ENCODE measurements at regions not wholly inside any gene's neighbourhood (a gene's known extent, or its start where the extent isn't known, plus 50 kb on each side); places are given as distances from the start of the nearest gene placed in this dataset.

DNA sequence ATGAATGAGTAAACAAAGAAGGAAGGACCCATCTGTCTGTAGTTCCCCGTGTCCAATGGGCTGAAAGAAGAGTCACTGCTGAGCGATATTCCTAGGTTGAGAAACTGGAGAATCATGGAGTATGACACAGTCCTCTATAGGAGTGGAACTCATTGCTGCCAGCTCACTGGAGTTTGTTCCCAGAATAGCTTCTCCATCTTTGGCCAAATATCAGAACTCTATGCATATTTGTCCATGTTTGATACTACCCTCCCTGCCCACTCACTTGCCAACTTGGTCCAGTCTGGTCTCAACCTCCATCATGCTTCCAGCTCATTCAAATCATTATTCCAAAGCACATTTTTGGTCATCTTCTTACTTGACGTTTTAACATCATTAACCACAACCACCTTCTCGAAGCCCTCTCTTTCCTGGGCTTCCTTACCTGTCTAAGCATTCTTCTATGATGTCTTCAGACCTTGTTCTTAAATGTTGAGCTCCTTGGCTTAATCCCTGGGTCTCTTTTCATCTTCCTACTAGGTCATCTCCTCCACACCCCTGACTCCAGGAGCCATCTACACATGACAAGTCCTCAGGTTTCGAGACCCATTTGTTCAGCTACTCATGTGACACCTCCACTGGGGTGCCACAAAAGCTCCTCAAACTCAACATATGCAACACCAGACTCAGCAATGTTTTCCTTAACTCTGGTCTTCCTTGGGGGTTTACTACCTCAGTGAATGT, 221.6 kb downstream of the MYCN start:
- no peak for DNase-seq

DNA sequence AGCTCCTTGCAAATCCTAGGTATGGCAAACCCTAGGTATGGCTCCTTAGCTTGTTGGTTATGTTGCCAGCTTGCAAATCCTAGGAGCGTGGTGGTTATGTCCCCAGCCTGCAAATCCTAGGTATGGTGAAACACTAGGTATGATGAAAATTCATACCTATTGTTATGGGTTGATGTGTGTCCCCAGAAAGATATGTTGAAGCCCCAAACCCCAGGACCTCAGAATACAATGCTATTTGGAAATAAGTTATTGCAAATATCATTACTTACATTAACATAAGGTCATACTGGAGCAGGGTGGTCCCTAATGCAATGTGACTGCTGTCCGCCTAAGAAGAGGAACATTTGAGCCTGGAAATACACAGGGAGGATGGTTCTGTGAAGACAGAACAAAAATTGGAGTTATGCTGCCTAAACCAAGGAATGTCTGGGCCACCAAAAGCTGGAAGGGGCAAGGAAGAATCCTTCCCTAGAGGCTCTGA, 220.8 kb downstream of the MYCN start:
- DNase-seq = no peak

DNA sequence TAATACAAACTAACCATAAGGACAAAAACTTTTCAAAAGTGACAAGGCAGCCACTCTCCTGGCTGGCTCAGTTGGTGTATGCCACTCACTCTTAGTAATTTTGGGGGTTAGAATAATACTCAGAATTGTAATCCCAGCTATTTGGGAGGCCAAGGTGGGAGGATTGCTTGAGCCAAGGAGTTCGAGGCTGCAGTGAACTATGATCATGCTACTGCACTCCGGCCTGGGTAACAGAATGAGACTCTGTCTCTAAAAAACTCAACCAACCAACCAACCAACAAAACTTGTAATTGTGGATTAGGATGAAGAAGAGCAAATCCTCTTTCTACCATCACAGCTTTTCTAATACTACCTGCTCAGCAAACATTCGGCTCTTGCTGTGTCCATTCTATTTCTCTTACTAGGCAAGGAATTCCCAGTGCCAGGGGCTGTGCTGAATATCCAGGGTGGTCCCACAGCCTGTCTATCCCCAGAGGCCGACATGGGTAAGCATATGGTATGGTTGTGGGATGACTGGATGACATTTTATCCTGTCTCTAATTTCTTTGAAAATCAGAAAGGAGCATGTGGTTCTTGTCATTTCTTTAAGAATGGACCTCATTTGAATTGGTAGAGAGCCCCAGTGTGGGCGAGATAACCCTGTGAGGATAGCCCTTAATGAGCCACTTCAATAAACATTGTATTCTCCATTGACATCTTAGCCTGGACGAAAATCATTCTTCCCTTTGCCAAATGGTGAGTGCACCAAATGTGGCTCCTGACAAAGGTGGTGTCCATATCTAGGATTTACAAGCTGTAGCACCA, 220.1 kb downstream of the MYCN start:
- no peak for DNase-seq

DNA sequence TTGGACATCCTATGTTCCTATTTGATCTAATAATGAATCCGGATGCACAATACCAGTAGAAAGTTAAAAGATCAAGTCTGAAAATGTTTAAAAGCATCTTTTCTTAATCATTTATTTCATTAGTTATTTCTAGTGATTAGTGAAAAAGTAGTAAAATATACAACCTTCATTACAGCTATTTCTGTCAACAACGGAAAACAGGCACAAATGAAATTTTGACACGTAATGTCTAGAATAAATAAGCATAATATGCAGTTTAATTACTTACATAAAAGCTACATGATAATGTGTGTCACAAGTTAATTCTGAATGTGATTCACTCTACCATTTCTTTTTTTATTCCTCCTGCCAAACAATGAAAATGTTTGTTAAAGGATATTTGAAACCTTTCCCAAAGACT, 216.1 kb downstream of the MYCN start:
- no peak for DNase-seq

DNA sequence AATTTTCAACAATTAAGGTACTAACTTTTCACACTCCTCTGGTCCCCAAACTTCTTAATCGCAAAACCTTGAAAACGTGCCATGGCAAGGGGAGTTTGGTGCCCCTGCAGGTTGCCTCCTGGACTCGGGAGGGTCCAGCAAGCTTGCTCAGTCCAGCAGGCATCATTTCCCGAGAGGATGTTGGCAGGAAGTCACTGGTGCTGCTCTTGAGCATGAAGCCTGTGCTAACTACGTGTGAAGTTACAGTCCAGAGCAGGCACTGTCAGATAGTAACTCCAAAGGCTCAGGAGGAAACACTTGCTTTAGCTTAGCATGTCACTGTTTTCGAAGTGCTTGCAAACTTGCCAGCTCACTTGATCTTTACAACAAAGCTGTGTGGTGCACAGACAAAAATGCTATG, 215.4 kb downstream of the MYCN start:
- no peak for DNase-seq

DNA sequence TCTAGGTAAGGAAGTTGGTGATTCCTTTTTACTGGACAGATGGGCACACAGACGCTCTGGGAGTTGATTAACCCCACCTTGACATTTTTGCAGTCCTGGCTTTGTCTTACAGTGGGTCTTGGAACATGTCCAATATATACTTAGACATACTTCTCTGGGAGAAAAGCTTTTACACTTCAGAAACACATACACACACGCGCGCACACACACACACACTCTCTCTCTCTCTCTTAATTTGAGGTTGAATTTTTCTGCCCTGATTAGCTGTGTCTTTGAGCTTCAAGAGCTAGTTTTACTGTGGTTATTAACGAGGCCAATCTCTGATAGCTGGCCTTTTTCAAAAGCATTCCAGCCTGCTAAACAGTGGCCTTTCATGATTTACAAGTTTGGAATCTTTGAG, 215.0 kb downstream of the MYCN start:
- no peak for DNase-seq

DNA sequence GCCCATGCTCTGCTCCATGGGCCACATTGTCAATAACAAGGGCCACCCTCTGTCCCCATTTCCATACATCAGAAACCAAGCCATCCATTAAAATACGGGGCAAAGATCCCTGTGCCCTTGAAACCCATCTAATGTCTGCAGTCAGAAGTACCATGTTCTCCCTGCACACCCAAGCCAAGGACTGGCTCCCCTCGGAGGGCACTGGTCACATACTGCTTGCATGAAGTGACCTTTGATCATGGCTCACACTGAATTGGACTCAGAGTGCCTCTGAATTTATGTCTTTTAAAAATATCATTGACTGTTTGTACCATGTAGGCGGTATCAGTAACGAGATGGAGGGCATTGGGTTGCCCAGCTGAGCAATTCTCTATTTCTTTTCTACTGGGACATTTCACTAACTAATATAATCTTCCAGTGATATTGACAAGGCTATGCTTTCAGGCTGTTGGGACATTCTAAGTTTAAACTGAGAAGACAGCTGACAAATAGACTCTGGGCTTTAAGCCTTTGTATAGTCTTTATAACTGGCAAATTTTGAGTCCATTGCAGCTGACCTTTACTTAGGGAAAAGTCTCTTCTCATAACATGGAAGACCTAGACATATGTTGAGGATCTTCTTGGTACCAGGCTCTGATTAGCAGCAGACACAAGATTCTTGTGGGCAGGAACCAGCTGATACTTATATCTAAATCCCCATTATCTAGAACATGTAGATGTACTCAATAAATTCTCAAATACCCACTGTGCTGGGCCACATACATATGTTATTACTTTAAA, 214.3 kb downstream of the MYCN start:
- no peak for DNase-seq

DNA sequence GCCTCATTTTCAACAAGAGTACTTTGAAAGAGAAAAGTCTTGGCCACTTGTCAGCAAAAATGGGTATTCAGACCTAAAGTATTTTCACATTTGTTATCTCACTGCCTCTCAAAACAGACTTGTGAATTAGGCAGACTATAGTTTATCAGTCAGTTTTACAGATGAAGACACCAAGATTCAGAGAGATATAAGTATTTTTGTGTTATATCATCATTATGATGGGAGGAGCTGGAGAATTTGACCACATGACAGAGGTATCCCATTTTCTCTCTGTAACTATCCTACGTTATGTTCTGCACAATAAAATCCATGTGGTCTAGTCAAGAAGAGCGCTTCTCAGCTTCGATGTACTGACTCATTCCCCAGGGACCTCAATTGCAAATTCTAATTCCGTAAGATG, 213.7 kb downstream of the MYCN start:
- DNase-seq = no peak

DNA sequence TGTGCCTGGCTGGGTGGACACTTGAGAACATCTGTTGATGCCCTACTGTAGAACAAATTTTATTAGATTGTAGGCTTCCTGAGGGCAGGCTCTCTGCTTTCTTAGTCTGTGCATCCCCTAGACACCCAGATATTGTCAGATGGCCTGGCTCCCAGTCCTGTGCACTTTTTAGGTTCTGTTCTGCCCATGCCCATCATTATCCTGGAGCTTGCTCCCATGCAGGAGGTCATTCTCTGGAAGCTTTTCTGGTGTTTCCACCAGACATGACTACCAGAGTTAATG, 213.3 kb downstream of the MYCN start:
- DNase-seq = no peak

DNA sequence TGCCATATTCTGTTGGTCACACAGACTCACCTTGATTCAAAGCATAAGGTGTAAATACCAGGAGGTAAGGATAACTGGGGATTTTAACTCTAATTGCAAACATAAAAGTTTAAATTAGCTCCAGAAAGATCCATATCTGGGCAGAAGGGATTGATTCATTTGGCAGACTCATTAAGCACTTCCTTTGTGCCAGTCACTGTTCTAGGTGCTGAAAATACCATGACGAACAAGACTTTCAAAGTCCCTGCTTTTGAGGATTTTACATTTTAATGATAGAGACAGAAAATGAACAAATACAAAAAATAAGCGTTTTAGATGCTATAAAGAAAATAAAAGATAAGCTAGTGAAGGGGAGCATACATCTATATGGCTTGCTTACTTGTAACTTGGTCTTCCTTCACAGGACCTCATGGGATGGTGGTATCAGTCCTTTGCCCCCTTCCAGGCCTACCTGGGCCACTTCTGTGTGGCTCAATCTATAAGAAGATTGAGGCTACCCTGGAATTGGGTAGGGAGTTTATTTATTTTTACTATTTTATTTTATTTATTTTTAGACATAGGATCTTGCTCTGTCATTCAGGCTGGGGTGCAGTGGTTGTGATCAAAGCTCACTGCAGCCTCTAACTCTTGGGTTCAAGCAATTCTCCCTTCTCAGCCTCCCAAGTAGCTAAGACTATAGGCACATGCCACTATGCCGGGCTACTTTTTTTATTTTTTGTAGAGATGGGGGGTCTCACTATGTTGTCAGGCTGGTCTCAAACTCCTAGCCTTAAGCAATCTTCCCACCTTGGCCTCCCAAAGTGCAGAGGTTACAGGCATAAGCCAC, 212.8 kb downstream of the MYCN start:
- DNase-seq = no peak

DNA sequence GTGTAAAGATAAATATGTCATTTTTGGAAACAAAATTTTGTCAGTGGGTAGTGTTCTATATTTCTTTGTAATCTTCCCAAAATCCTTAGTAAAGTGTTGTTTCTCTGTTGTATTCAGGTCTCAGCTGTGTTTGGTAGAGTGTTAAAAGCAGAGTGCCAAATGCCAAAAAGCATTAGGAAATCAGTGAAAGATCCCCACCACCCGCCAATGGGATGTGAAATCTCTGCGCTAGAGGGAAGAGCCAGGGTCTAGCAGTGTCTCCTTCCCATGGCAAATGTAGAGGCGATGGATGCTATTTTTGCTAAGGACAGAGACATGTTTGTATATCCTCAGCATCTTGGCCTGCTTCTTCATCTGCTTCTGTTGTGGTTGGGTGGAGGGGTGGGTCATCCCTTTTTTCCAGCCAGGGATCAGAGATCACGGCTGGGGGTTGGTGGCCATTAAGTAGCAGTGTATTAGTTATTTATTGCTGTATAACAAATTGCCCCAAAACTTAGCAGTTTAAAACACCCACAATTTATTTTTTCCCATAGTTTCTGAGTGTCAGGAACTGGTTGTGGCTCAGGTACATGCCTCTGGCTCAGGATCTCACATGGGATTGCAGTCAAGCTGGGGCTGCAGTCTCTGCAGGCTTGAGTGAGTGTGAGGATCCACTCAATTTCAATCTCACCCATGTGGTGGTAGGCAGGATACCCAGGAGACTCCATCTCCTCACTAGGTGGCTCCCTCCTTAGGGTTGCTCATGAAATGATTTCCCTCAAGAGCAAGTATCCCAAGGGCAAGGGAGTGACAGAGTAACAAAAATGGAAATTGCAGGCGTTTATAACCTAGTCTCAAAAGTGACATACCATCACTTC, 211.9 kb downstream of the MYCN start:
- DNase-seq = no peak

DNA sequence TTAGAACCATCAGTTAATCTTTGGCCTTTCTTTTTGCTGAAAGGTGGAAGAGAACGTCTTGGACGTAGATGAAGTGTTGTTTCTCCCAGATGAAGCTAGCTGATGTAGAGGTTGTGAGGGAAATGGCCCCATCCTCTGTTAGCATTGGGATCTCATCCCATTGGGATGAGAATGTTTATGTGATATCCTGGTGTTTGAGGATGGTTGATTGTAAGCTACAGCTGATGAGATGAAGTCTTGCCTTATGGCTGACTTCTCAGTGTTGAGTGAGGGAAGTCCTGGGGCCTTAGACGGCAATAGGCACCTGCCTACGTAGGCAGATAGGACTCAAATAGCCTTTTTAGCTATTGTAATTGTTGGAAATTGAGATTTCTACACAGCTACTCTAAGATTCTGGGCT, 211.3 kb downstream of the MYCN start:
- no peak for DNase-seq

DNA sequence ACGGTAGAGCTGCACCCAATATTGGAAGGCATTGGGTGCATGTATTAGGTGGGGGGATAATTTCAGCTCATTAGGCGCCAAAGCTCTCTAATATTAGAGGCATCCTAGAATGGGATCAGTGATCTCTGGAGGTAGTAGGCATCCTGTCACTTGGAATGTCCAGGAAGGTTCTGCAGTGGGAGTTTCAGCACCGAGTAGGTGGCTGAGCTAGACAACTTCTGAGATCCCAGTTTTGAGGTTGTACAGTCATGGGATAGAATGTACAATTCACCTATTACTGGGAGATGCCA, 210.9 kb downstream of the MYCN start:
- no peak for DNase-seq

DNA sequence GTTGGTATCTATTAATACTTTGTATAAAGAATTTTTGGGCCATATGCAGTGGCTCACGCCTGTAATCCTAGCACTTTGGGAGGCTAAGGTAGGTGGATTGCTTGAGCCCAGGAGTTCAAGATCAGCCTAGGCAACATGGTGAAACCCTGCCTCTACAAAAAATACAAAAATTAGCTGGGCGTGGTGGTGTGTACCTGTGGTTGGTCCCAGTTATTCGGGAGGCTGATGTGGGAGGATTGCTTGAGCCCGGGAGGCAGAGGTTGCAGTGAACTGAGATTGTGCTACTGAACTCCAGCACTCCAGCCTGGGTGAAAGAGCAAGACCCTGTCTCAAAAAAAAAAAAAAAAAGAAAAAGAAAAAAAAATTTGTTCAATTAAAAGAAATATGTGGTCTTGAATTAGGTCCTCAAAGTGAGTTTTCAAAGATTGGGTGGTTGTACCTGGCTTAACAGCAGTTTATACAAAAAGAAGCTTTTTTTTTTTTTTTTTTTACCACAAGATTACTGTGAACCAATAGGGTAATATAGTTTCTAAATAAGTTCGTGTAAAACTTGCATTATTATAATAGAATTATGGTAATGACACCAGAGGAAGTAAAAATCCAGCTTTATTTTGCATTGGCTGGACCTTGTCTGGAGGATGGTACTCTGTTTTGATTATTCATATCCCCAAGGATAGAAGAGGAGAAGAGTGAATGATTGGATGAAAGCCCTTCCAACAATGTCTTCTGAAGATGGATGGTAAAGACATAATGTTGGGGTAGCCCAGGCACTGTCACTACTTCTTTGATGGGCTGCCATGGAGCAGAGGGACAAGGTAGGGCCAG, 210.3 kb downstream of the MYCN start:
- DNase-seq = no peak

DNA sequence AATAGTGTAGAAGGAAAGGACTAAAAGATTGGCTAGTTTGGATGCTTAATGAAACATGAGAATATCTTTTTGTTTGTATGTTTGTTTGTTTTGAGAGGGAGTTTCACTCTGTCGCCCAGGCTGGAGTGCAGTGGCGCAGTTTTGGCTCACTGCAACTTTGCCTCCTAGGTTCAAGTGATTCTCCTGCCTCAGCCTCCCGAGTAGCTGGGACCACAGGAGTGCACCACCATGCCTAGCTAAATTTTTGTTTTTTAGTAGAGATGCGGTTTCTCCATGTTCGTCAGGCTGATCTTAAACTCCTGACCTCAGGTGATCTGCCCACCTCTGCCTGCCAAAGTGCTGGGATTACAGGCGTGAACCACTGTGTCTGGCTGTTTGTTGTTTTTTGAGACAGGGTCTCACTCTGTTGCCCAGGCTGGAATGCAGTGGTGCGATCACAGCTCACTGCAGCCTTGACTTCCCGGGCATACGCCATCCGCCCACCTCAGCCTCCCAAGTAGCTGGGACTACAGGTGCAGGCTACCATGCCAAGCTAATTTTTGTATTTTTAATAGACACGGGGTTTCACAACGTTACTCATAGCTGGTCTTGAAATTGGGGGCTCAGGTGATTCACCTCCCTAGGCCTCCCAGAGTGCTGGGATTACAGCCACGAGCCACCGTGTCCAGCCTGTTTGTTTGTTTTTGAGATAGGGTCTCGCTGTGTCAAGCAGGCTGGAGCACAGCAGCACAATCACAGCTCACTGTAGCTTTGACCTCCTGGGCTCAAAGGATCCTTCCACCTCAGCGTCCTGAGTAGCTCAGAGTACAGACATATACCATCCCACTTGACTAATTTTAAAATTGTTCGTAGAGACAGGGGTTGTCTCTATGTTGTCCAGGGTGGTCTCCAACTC, 209.2 kb downstream of the MYCN start:
- no peak for DNase-seq

DNA sequence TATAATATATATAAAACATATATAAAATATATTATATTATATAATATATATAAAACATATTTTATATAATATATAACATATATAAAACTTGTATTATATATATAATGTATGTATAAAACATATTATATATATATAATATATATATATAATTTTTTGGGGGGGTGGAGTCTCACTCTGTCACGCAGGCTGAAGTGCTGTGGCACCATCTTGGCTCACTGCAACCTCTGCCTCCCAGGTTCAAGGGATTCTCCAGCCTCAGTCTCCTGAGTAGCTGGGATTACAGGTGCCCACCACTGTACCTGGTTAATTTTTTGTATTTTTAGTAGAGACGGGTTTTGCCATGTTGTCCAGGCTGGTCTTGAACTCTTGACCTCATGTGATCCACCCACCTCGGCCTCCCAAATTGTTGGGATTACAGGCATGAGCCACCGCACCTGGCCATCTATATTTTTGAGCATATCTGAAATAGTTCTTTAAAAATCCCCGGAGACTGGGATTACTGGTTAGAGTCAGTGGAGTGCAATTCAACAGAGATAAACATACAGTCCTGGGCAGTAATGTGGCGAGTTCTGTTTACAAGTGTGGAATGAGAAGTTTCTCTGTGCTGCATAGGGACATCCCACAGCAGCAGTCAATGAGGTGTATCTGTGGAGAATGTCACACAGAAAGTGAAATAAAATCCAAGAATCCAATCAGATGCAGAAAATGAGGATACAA, 208.4 kb downstream of the MYCN start:
- no peak for DNase-seq

DNA sequence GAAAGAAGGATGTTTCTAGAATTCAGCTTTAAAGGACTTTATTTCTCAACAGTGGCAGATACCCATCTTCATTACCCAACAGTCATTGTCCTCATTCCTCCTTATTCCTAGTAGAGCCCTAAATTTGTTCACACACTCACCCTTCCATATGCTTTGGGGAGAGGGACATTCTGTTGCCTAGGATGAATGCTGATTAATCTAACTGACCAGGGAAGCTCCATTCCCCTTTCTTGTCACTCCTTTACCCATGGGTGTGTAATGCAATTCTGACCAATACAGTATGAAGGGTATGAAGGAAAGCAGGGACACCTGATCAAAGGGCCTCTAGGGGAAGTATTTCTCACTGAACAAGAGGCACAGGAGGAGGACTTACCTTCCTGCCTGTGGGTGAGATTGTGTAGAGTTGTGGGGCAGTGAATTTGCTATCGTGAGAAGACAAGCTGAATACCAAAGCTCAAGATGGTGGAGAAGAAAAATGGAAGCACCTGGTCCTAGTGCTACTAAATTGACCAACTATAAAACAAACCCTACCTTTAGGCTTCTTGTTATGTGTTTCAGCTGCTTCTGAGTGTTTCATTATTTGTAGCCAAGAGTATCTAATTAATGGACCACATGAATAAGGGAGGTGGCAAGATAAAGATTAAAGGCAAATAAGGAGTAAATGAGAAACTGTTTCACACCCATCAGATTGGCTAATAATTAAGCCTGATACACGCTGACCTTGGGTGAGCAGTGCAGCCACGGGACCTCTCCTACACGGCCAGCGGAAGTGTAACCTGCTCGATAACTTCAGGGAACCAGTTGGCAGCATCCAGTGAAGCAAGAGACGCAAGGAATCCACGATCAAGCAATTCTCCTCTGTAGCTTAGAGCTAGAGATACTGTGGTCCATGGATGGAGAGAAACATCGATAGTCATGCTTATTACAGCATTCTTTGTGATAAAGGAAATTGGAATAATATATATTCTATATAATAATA, 202.3 kb downstream of the MYCN start:
- no peak for DNase-seq

DNA sequence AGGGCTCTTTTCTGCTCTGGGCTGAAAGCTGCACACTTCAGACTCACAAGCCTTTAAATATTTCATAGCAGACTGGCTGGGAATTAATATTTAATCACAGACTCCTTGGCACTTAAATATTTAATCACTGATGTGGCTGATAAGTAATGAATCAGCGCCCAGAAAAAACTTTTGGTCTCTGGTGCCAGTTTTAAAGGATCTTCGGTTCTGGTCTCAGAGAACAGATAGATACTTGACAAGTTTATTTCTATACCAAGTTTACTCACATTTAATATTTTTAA, 201.2 kb downstream of the MYCN start:
- DNase-seq = no peak
